CD1c-positive myeloid dendritic cell (primary cell): ENCODE measurements at regions not wholly inside any gene's neighbourhood (a gene's known extent, or its start where the extent isn't known, plus 50 kb on each side); places are given as distances from the start of the nearest gene placed in this dataset.
"Not testable (repeated sequence)": the region's sequence is repeated elsewhere in the genome, so short reads cannot be mapped to it uniquely, and the experiment has no call there.

Source experiments
- DNase-seq: peaks from one replicate; pipeline ENCODE4 v3.0.0-alpha.2; 2016; ENCODE audit errors: extremely low spot score

DNA sequence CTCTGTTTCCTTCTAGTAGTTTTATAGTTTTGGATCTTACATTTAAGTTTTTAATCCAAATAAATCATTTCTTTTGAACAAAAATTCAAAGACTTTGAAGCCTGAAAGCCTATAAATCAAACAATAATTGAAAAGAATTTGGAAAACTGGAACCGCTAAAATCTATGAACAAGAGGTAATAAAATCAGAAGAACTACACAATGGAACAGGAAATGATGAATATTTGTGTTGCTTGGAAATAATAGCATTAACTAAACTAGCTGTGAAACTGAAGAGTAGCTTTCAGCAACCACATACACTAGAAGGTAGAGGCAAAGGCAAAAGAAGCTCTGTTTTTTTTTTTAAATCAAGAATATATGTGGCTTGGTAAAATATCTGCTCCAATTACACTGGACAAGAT lies 147.9 kb upstream of the ABI3BP start:
- no peak for DNase-seq

DNA sequence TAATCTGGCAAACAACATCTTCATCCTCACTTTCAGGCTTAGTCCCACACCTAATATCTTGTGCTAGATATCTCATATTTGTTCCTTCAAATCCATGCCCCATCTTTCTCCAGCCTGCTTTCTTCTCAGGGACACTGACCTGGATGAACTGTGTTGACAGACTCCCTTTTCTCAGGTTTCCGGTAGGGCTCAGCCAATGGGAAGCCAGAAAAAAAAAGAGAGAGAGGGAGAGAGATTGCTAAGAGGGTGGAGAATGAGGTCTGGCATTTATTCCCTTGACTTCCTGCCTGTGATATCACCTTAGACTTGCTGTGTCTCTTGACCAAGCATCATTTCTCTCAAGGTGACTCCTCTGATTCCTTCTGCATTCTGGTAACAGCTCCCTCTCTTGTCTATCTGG lies 145.6 kb upstream of the ABI3BP start:
- no peak for DNase-seq

DNA sequence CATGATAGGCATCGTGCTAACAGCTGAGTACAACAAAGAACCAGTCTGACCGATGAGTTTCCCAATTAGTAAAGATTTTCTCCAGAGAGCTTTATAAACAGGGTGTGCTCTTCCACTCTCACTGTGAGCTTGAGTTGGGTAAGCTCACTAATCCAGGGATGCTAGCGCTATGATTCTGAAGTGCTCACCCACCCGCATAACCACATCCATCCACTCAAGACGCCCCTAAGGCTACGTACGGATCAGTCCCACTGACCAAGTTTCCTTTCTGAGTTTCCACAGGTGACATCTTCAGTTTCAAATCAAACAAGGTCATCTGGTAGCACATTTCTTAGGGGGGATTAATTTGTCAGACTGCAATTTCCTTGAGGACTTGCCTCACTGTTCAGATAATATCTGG lies 141.1 kb upstream of the ABI3BP start:
- DNase-seq = no peak

DNA sequence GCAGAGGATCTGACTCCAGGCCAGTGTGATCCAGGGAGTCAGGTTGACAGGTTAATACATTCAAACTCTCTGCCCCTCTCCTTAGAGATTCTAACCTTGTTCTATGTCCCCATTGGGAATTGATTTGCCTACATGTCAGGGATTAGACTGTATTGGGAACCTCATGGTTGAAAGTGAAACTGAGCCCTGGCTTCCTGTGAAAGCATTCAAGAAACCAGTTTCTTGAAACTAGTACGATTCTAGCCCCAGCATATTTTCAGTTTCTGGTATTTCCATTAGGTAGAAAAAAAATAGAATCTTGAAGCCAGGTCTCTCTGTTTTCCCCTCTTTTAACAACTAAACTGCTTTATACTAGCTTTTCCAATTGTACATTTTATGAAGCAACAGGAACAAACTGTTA lies 140.4 kb upstream of the ABI3BP start:
- DNase-seq = no peak

DNA sequence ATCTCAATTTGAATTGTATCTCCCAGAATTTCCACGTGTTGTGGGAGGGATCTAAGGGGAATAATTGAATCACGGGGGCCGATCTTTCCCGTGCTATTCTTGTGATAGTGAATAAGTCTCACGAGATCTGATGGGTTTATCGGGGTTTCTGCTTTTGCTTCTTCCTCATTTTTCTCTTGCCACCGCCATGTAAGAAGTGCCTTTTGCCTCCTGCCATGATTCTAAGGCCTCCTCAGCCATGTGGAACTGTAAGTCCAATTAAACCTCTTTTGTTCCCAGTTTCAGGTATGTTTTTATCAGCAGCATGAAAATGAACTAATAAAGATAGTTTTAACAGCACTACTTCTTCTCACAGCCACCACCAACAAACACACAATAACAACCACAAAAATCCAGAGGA lies 140.0 kb upstream of the ABI3BP start:
- not testable (repeated sequence) for DNase-seq

DNA sequence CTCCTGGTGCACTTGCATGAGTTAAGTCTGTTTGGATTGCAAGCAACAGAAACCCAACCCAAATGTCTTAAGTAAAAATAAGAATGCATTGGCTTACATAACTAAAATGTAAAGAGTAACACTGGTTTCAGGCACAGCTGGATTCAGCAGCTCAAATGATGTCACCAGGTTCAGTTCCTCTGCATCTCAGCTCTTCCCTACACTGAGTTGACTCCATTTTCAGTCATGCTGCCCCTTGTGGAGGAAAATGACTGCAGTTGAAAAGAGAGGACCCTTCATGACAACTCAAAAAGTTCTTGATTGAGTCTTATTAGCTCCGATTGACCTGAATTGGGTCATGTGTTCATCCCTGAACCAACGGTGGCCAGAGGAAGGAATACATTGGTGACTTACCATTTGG lies 138.5 kb upstream of the ABI3BP start:
- no peak for DNase-seq

DNA sequence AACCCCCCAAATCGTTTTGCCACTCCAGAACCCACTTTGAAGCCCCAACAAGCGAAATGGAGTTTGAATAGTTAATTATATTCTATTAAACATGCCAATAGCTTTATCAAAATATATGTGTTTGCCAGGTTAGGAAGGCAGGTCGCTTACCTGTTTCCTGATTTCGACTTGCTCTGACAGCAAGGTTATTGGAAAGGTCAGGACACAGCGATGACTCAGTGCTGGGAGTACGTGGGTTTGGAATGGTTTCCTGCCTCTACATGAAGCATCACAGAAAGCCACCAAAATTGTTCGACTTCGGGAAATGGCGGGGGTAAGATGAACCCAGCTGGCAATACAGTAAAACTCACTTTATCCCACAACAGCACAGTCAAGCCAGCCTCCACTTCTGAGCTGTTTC lies 135.6 kb upstream of the ABI3BP start:
- no peak for DNase-seq

DNA sequence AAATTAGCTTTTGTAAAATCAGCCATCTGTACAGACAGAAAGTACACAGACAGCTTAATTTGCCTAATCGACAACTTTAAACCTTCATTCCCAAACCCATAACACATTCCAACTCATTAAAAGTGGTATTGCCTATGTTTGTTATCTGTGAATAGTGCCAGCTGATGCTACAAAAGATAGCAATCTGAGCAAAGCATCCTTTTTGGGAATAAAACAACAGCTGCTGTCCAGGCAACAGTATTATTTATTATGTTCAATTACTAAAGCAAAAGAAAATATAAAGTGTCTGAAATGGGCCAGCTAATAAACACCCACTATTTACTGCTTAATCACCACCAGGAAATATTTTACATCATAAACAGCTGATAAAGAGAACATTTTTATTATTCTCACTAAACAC lies 134.8 kb upstream of the ABI3BP start:
- no peak for DNase-seq

DNA sequence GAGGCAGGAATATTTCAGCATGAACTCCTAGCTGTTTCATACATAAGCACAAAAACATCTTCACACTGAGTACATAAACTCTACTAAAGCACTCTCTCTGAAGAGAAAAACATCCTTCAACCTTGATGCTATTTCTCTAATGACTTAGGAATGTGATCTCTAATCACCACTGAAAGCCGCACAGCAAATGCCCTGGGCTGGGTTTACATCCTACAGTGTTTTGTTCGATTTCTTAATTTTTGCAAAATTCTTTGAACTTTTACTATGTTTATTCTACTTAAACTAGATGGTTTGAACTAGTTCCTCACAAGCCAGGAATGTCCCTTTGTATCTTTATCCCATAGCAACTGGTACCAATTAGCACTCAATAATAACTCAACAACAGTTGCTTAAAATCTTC lies 130.9 kb upstream of the ABI3BP start:
- DNase-seq = no peak

DNA sequence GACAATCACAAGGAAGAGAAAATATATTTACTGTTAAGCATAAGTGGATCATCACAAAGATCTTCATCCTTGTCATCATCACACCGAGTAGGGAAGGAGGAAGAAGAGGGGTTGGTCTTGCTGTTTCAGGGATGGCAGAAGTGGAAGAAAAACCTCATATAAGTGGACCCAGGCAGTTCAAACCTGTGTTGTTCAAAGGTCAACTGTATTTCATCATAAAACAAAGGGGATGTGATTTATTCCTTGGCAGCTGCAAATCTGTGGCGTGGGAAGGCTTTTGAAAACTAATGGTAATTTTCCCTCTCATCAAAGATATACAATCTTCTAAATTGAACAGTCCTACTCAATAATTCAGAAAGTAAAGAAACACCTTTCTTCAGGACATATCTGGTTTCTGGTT lies 129.9 kb upstream of the ABI3BP start:
- DNase-seq = no peak

DNA sequence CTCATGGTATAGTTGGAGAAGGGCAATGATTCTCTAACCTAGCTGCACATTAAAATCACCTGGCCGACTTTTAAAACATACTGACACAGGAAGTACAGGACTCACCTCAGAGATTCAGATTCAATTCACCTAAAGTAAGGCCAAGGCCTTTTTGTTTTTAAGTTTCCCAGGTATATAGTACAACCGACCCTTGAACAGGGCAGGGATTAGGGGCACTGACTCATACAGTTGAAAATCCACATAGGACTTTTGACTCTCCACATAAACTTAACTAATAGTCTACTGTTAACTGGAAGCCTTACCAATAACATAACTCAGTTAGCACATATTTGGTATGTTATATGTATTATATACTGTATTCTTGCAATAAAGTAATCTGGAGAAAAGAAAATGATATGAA lies 129.5 kb upstream of the ABI3BP start:
- no peak for DNase-seq

DNA sequence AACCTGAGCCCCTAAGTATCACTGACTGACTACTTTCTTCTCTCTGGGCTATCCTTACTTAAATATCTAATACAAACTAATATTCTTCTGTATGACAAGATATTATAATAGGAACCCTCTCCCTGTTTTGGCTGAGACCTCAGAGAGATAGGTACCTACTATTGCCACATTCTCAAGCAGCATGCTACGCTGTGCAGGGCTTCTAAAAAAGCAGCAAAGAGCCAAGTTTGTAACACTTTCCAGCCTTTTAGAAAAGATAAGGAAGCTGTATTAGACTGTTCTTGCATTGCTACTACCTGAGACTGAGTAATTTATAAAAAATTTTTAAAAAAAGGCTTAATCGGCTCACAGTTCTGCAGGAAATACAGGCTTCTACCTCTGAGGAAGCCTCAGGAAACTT lies 126.8 kb upstream of the ABI3BP start:
- no peak for DNase-seq

DNA sequence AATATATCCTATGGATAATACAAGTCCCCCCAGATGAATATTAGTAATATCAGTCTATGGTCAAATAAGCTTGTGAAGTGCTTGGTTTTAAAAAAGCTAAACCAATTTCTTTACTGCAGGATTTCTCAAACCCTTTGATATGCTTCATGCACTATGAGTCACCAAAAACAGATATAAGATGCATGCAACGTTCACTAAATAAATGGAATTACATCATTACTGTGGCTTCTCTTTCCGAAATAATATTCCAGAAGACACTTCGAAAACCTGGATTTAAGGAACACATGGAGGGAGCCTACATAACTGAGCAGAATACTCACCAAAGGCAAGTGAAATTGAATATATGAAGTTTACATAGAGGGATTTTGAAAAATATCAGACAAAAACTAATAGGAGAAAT lies 126.3 kb upstream of the ABI3BP start:
- no peak for DNase-seq

DNA sequence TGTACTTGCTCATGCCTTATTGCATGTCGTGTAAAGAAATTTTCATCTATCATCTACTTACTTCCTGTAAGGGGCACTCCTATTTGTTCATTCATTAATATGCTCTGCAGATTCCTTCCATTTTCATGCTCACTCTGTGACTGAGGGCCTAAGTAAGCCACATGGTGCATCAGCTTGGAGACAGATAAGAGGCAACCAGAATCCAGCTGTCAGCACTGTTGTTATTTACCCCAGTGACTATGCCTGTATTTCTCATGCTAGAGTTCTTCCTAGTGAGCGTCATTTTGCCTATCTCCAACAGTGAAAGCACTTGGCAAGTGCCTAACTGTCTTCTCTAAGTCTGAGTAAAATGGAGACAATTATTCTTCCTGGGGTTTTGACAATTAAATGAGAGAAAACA lies 124.8 kb upstream of the ABI3BP start:
- no peak for DNase-seq

DNA sequence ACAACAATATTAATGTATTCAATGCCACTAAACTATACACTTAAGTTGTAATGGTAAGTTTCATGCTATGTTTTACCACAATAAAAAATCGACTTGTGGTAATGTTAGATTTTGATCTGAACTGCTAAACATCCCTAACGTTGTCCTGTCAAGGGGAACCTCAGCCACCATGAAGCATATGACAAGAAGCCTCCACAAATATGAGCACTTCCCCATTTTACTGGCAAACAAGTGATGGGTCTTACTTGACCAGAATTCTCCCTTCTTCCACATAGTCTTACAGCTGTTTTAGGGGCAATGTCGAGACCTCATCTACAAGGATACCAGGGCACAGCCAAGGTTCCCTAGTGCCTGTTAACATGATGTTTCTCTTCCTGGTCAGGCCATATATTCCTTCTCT lies 124.2 kb upstream of the ABI3BP start:
- no peak for DNase-seq

DNA sequence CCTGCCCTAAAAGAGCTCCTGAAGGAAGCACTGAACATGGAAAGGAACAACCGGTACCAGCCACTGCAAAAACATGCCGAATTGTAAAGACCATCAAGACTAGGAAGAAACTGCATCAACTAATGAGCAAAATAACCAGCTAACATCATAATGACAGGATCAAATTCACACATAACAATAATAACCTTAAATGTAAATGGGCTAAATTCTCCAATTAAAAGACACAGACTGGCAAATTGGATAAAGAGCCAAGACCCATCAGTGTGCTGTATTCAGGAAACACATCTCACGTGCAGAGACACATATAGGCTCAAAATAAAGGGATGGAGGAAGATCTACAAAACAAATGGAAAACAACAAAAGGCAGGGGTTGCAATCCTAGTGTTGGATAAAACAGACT lies 117.1 kb upstream of the ABI3BP start:
- DNase-seq = not testable (repeated sequence)

DNA sequence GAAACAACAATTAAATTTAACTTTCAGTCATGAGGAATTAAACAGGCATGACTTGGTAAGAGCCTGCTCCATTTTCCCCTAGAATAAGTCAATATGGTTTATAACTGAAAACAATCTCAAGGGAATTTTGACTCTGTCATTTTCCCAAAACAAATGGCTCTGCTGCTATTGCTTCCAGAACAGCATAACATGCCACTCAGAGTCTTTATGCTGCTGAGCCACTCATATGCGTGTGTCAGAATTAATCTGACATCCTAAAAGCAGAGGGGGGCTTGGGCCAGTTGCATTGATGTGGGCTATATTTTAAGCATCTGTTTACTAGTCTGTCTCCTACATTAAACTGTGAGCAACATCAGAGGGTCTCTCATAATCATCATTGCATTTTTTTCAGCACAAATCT lies 111.1 kb upstream of the ABI3BP start:
- no peak for DNase-seq

DNA sequence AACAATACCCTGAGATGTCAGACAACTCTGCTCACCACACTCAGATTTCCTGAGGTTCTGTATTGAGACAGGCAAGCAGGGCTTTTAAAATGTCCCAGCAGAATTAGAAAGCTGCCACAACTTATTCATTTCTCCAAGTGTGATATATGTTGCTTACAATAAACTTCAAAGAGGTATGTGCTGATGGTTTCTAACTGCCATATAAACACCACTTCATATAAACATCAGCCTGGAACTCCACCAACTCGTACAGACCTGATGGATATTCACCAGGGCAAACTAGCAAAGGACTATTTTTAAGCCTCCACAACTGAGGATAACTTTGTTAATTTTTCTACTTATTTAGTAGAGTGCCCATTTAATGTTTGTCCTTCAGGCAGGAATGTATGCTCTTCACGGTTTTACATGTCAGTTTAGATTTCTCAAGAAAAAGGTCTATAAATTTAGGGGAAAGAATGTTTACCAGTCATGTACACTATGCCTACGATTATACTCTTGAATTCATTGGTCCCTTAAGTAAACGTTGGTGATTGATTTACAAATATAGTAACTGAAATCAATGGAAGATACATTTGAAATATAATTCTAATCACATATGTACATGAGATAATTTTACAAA lies 109.6 kb upstream of the ABI3BP start:
- no peak for DNase-seq

DNA sequence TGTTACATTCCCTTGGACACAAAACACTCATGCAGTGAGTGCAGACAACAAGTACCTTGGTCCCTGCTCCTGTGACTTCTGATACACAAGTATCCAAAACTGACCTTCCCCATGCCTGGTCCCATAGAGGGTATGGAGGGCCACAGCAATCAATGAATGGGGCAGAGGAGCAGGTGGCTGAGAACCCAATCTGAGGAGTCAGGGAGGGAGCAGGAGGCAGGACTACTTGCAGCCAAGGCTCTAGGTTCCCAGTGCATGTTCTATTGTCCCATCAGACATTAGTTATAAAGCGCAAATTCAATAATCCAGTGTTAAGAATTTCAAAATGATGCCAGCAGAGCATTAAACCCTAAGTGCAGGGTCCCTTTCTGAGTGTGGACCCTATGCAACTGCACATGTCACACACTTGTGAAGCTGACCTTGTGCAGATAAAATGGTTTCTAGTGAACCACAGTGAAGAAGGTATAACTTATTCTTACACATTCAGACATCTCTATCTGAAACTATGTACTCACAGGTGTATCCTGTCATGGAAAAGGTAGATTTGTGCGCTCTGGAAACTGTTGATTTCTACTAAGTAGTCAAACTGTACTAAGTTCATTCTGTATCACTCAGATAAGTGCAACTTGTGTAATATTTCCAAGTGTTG lies 107.3 kb upstream of the ABI3BP start:
- DNase-seq = no peak

DNA sequence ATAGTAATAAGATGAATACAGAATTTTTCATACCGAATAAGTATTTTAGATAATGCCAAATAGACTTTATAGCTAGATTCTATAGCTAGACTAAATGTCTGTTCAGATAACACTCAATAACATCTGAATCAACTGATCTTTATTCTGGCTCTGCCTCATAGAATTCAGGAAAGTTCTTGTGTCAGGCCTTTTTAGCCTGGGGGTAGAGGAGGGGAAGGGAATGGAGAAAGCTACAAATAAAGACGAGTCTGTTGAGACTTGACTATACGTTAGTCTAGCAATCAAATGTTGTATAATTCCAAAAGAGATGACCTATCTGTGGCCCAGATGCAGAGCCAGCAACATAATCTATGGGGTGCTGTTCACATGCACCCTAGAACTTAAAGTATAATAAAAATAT lies 106.6 kb upstream of the ABI3BP start:
- no peak for DNase-seq

DNA sequence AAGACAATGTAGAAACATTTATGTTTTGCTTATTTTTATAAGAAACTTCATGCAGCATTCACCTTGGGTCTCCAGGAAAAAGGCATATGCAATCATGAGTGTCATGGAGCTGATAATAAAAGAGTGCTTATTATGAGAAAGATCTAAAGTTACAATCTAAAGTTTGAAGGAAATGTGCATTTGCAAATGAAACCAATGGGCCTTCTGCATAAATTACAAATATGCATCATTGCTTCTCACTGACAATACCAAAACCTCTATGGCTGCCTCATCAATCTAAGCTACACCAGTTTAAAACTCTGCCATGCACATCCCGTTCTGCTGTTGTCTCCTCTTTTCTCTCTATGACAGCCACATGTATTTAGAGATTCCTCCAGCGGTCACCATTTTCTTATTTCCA lies 103.2 kb upstream of the ABI3BP start:
- DNase-seq = no peak

DNA sequence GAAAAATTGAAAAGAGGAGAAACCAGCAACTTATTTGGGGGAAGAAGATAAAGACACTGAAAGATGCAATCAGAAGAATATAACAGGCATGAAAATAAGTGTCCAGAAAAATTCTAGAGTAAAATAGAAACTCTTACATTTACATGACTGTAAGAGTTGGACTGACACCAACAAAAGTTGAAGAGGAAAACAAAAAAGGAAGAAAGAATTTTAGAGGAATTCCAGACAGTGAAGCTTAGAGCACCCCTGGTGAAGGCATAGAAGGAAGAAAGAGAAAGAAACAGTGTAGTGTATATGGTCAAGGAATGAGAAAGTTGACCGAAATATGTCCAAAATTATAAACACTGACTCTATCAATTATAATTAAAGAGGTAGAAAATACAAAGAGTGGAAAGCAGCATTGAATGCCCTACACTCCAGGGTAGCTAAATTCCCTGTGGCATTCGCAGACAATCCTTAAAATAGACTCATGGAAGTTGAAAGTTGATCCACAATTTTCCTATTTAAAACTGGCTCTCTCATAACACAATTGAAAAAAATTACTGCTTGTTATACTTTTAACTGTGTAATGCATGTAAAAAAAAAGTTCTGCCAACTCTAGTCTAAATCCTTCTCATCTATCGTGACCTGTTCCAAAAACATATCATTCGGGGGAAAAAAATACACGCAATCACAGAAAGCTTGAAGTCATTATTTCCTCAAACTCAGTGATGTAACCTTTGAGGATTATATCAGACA lies 102.6 kb upstream of the ABI3BP start:
- no peak for DNase-seq

DNA sequence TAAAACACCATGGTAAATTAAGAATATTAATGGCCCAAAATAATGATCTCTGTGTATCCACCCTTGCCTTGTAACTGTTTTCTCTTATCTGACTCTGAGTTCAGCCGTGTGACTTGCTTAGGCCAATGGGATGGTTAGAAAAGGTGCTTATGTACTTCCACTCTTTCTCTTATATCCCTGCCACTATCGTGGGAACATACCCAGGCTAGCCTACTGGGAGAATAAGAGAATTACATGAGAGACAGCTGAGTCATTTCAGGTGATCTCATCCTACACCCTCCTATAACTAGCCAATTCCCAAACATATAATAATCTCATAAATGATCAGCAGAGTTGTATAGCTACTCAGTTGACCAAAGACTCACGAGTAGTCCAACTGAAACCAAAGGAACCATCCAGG lies 98.3 kb upstream of the ABI3BP start:
- DNase-seq = no peak

DNA sequence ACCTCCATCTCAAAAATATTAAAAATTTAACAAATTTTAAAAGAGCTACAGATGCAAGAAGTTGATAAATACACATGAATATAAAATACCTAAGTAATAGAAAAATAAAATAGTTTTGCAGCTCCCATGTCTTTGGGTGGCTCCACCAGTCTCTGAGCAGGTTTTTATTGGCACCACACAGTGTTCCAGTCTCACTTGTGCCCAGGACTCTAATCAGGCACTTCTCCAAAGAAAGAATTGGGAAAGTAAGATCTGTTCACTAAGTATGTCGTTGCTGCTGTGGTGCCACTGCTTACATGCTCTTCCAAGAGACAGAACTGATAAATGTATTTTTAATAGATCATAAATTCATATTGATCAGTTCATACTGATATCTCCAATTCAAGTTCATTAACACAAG lies 92.5 kb upstream of the ABI3BP start:
- no peak for DNase-seq
